Stimulated activated CD8-positive, alpha-beta memory T cell treated with anti-CD3 and anti-CD28 coated beads, Interleukin-15, amount 100 ng/mL, for 48 hours (primary cell): ENCODE measurements at regions not wholly inside any gene's neighbourhood (a gene's known extent, or its start where the extent isn't known, plus 50 kb on each side); places are given as distances from the start of the nearest gene placed in this dataset.
"Not testable (repeated sequence)": the region's sequence is repeated elsewhere in the genome, so short reads cannot be mapped to it uniquely, and the experiment has no call there.

ENCODE experiments used
- DNase-seq, 2 donors: peaks; one replicate each; pipeline ENCODE4 v3.0.0-alpha.2; 2020; ENCODE audit warnings: low read depth in 2 of 2

DNA sequence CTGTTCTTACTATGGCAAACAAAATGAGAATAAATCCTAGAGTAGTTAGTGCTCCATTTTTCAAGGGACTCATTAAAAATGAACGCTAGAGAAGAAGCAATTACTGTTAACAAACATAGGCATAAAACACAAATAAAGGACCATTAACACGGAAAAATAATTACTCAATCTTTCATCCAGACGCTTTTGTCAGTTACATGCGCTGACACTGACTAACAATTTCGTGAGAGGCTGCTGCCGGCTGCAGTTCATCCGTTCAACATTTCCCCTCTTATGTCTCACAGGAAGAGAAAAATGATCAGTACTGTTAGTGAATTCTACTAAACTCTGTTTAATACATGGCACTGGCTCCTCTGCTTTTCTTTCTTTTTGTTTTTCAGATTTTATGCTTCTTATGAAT, 472.7 kb upstream of the FLRT2 start:
- no peak for DNase-seq

- no peak for DNase-seq
Observed at GRCh38 chr14:85058150-85058549, 471.8 kb upstream of the FLRT2 start.

- no peak for DNase-seq
Observed at GRCh38 chr14:85060121-85060520, 469.8 kb upstream of the FLRT2 start.

DNA sequence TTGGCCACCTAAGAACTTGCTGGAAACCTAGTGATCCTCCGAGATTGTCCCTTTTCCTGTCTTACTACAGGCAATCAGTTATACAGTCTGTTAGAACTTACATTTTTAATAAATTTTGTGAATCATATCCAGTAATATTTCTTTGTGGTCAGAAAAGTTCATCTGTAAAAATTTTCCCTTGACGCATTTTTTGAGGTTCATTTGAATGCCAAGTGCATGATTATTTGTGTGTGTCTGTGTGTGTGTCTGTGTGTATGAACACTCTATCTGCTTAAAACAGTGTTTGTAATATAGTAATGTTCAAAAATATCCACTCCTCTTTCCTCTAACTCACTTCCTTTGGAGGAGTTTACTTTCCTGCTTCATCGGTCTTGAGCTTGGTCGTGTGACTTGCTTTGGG, 468.7 kb upstream of the FLRT2 start:
- DNase-seq, result no peak

- DNase-seq, result no peak
Observed at GRCh38 chr14:85063747-85064146, 466.2 kb upstream of the FLRT2 start.

DNA sequence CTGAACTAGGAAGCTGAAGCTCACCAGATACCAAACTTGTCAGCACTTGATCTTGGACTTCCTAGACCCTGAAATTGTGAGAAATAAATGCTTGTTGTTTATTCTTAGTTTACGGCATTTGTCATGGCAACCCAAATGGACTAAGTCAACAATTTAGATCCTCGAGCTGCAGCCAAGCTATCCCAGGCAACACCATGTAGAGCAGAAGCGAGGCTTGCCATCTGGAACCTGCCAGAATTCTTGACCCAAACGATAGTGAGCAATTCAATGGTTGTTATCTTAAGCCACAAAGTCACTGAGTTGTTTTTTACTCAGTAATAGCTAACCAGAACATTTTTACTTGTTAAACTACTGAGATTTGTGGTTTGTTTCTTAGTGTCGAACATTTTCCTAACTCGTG, 458.5 kb upstream of the FLRT2 start:
- no peak for DNase-seq

GRCh38 chr14:85074955-85075354, 455.0 kb upstream of the FLRT2 start:
- no peak for DNase-seq

DNA sequence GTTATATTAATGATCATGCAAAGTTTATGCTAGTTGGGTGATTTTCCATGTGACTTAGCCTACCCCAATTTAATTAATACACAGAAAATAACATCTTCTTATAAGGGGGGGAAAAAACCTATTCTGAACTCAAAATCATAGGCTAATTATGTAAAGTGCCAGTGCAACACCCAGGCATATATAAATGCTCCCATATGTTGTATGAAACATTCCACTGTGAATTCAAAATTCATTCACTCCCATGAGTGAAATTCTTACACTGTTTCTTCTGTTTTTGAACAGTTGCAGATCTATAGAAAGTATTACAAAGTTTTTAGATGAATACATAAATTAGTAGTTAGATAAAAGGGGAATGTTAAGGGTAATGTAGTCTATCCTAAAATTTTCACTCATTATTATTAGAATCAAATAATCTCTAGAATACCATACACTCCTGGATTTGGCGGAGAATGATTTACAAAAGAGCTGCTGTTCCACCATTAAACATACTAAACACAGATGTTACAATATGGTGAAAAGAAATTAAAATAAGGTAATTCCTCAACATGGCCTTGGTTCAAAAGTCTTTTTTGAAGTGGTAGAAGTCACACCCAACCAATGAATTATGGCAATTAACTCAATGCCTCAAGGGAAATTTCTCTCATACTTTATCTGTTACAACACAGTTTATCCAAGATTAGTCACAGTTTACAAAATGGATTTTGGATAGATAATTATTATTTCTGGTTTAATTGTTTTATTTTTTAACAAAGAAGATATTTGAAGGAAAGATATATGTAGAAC, 454.1 kb upstream of the FLRT2 start:
- DNase-seq, result no peak

- DNase-seq, result not testable (repeated sequence)
Observed at GRCh38 chr14:85077716-85078115, 452.2 kb upstream of the FLRT2 start.

DNA sequence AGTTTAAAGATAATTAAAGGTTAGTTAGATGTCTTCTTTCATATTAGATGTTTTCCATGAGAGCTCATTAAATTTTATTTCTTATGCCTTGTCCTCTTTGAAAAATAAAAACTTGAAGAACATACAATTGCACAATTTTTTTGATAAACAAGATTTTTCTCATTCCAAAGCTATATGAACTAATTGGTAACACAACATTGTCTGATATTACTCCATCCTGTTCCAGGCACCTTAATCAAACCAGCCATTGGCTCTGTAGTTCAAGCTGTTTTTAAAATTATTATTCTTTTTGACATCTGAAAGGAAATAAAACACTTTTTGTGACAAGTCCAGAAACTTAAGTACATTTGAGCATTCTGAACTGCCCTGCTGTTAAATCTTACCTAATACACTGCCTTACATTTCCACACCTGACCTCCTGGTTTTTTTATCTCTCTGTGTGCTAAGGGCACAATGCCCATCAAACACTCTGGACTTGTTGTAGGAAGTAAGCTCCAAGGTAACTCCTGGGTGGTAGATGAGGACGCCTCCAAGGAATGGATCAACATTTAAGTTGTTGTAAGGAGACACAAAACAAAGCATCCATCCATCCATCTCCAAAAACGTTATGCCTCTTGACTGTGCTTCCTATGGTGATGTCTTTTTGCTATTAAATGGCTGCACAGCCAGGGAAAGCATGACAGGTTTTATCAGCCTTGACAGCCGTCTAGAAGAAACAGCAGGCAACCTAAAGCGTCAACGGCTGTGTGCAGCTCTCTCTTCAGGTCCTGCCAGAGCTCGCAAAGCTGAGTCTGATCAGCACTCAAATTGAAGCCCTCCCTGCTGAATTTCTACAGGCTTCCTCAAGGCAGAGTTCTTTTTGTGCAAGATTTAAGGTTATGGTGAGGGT, 449.9 kb upstream of the FLRT2 start:
- DNase-seq, result no peak

DNA sequence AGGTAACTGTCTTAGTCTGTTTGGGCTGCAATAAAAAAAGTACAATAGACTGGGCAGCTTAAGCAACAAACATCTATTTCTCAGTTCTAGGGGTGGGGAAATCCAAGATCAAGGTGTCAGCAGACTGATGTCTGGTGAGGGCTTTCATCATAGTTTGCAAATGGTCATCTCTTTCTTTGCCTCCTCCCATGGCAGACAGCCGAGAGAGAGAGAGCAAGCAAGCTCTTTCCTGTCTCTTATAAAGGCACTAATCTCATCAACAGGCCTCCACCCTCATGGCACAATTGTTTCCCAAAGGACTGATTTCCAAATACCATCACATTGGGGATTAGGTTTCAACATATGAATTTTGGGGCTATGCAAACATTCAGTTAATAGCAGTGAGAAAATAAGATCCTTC, 445.6 kb upstream of the FLRT2 start:
- no peak for DNase-seq

GRCh38 chr14:85085981-85086380, 444.0 kb upstream of the FLRT2 start:
- DNase-seq, result no peak

DNA sequence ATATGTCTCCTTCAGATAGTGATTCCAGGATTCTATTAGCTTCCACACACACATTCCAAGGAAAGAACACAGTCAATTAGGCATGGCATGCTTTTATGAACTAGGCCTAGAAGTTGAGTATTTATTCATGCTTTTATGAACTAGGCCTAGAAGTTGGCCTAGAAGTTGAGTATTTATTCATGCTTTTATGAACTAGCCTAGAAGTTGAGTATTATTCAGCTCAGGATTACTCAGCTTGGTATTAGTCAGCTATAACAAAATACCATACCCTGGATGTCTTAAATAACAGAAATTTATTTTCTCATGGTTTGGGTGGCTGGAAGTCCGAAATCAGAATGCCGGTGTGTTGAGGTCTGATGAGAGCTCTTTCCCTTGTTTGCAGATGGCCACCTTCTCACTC, 442.7 kb upstream of the FLRT2 start:
- no peak for DNase-seq

DNA sequence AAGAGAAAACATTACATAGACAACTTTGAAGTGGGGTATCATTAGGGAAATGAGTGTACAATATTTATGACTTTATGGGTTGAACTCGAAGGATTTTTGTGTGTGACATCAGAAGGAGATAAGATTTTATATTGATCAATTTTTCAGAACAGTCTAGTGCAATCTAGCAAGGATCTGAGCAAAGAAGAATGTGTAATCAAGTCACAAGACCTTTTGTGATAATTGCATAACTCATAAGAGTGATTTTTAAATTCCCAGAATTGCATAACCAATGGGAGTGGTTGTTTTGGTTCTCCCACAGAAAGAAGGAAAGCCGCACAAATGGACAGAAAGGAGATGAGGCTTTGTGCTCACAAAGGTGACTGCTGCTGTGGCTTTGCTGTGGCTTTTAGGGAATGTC, 441.8 kb upstream of the FLRT2 start:
- no peak for DNase-seq

GRCh38 chr14:85090681-85091080, 439.3 kb upstream of the FLRT2 start:
- DNase-seq, result no peak

- DNase-seq, result no peak
Observed at GRCh38 chr14:85093631-85094330, 436.2 kb upstream of the FLRT2 start.

GRCh38 chr14:85102591-85102990, 427.4 kb upstream of the FLRT2 start:
- DNase-seq, result no peak

DNA sequence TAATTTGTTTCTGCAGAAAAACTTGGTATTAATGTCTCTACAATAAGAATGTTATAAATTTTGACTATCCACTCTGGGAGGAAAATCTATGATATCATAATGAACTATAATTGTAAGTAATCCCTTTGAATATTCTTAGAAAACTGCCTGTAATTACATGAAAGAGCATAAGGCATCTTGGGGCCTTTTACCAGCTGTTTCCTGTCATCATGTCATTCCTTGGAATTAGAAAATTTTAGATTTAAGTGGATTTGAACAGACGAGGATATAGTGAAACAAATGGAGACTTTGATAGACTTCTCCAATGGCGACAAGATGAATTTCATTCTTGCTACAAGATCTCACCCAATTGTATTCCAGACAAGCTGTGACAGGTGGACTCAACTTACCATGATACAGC, 423.4 kb upstream of the FLRT2 start:
- DNase-seq, result no peak

- DNase-seq, result no peak
Observed at GRCh38 chr14:85112762-85113161, 417.2 kb upstream of the FLRT2 start.

DNA sequence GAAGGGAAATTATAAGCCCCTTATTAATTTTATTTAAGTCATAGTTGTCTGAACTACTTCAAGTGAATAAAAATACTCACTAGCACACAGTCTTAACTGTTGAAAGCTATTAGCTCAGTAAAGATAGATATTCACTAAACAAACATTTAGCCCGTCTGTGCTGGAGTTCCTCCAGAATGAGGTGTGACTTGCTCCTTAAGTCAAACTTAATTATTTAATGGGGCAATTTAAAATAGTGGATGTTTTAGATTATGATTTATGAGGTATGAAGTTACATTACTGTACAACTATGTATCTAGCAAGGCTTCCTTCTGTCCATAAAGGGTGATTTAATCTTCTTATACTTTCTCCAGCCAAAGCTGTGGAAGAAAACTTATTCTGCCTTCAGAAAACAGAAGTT, 414.0 kb upstream of the FLRT2 start:
- DNase-seq, result no peak

DNA sequence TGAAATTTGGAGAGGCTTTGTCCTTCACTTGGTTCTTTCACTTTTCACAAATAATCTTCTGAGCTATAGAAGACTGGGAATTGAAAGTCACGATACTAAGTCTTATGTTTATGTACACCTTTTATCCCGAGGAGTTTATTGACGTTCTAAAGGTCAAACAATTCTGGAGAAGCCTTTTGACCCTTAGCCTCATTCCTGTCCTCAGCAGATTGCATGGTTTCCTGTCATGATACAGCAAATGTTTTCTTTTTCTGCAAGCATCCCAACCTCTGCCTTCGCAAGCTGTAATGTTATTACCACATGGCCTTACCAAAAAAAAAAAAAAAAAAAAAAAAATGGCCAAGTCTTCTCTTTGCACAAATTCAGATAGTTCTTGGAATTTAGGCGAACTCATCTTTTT, 411.7 kb upstream of the FLRT2 start:
- no peak for DNase-seq

GRCh38 chr14:85122690-85123089, 407.3 kb upstream of the FLRT2 start:
- DNase-seq, result no peak

DNA sequence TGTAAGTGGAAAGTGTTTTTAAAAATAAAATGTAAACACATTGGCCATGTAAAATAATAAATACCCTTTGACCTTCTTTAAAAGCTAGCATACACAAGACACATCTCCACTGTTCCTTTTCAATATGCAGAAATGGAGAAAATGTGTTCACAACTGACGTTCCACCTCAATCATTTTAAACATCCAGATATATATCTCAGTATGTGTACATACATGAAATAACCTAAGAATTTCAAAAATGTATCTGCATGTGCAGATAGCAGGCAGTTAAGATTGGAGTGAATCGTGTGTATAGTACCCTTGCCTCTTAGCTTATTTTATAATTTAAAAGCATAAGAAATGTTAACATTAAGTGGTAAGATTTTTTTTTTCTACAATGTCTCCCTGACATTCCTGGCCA, 406.2 kb upstream of the FLRT2 start:
- no peak for DNase-seq
